ENCODE measurements at regions not wholly inside any gene's neighbourhood (a gene's known extent, or its start where the extent isn't known, plus 50 kb on each side); places are given as distances from the start of the nearest gene placed in this dataset.

DNA sequence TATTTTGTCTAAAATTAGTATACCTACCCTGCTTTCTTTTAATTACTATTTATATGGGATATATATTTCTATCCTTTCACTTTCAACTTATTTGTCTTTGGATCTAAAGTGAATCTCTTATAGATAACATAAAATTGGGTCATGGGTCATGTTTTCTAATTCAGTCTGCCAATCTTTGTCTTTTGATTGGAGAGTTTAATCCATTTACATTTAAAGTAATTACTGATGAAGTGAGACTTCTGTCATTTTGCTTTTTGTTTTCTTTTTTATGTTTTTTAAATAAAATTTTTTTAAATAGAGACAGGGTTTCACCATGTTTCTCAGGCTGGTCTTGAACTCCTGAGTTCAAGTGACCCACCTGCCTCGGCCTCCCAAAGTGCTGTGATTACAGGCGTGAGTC is 50.5 kb upstream of the PRDM1 start:
- Mint-ChIP-seq H3K4me1 (ENCODE audit: low read depth, unreplicated experiment) (no peaks in the 10 kb centered on the region), H3K27me3 (ENCODE audit: low read depth, unreplicated experiment) (no peaks in the 10 kb centered on the region), H3K4me3 (ENCODE audit: unreplicated experiment) (no peak overlapping the region), H3K36me3 (ENCODE audit: low read depth, unreplicated experiment) (no peaks in the 10 kb centered on the region), H3K27ac (ENCODE audit: unreplicated experiment) (no peak overlapping the region), H3K9me3 (ENCODE audit: unreplicated experiment) (peaks cover 26% of the 10 kb centered on the region)
- H3K9me3 ChIP-seq (ENCODE audit: insufficient read depth, low read depth, low read length) = no peaks in the 10 kb centered on the region
- H3K4me1 ChIP-seq (ENCODE audit: insufficient read depth, low read length) = no peaks in the 10 kb centered on the region
- no peaks in the 10 kb centered on the region for H3K36me3 ChIP-seq (ENCODE audit: insufficient read depth, low read length)
- FAIRE-seq = no peak
- TF ChIP-seq EZH2 (IDR thresholded peaks at IDR 0.05; ENCODE audit: insufficient read depth, low read length) (no peak), CTCF (IDR thresholded peaks at IDR 0.05; ENCODE audit: insufficient read depth, low read depth, low read length) (no peak)
- no peaks in the 10 kb centered on the region for H4K20me1 ChIP-seq (ENCODE audit: insufficient read depth, low read length)
- no peak overlapping the region for H3K27ac ChIP-seq (ENCODE audit: low read depth, low read length)
- DNase-seq (ENCODE audit: low read depth) = no peak
- H3K79me2 ChIP-seq (ENCODE audit: insufficient read depth, low read length) = no peaks in the 10 kb centered on the region
- H3K27me3 ChIP-seq (ENCODE audit: insufficient read depth, low read length) = no peaks in the 10 kb centered on the region
- H3K9ac ChIP-seq (ENCODE audit: low read length) = no peak overlapping the region
- H3K4me2 ChIP-seq (ENCODE audit: low read length) = no peak overlapping the region
- H2AFZ ChIP-seq (ENCODE audit: low read depth, low read length) = no peak overlapping the region
- H3K4me3 ChIP-seq (ENCODE audit: insufficient read depth, low read depth, low read length) = no peak overlapping the region

- TF ChIP-seq EZH2 (IDR thresholded peaks at IDR 0.05; ENCODE audit: insufficient read depth, low read length) (no peak), CTCF (IDR thresholded peaks at IDR 0.05; ENCODE audit: insufficient read depth, low read depth, low read length) (no peak)
- Histone ChIP-seq H3K4me1 (ENCODE audit: insufficient read depth, low read length) (no peaks in the 10 kb centered on the region), H3K4me3 (ENCODE audit: insufficient read depth, low read depth, low read length) (no peak overlapping the region), H3K36me3 (ENCODE audit: insufficient read depth, low read length) (no peaks in the 10 kb centered on the region), H3K27me3 (ENCODE audit: insufficient read depth, low read length) (no peaks in the 10 kb centered on the region), H2AFZ (ENCODE audit: low read depth, low read length) (no peak overlapping the region), H3K27ac (ENCODE audit: low read depth, low read length) (no peak overlapping the region), H3K4me2 (ENCODE audit: low read length) (no peak overlapping the region), H3K9me3 (ENCODE audit: insufficient read depth, low read depth, low read length) (no peaks in the 10 kb centered on the region), H3K9ac (ENCODE audit: low read length) (no peak overlapping the region), H3K79me2 (ENCODE audit: insufficient read depth, low read length) (no peaks in the 10 kb centered on the region), H4K20me1 (ENCODE audit: insufficient read depth, low read length) (no peaks in the 10 kb centered on the region)
- H3K27ac Mint-ChIP-seq (ENCODE audit: unreplicated experiment) = no peak overlapping the region
- H3K36me3 Mint-ChIP-seq (ENCODE audit: low read depth, unreplicated experiment) = no peaks in the 10 kb centered on the region
- FAIRE-seq (no peak), DNase-seq (ENCODE audit: low read depth) (no peak)
- peaks cover 22% of the 10 kb centered on the region for H3K9me3 Mint-ChIP-seq (ENCODE audit: unreplicated experiment)
- no peaks in the 10 kb centered on the region for H3K4me1 Mint-ChIP-seq (ENCODE audit: low read depth, unreplicated experiment)
- no peak overlapping the region for H3K4me3 Mint-ChIP-seq (ENCODE audit: unreplicated experiment)
- H3K27me3 Mint-ChIP-seq (ENCODE audit: low read depth, unreplicated experiment) = no peaks in the 10 kb centered on the region
Measured at GRCh38 chr6:106033806-106034205, 52.3 kb upstream of the PRDM1 start.

DNA sequence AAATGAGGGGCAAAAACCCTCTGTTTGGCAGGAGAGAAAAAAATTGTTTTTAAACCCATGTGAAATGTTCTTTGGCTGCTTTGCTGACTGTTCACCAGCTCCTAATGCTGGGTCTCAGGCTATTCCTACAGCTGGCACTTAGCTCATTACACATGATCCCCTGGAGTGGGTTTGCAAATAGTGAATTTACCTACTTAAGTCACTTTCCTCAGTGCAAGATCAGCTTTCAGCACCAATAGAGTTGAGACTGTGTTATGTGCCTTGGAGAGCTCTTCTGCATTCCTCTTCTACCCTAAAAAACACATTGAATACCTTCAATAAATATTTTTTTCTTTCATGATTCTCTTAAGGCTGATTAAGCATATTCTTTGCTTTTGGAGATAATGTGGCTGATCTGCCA is 58.4 kb upstream of the PRDM1 start:
- no peak for TF ChIP-seq CTCF (IDR thresholded peaks at IDR 0.05; ENCODE audit: insufficient read depth, low read depth, low read length)
- no peak for TF ChIP-seq EZH2 (IDR thresholded peaks at IDR 0.05; ENCODE audit: insufficient read depth, low read length)

More for the DNA sequence above, 58.4 kb upstream of the PRDM1 start:
- no peak for DNase-seq (ENCODE audit: low read depth)
- Mint-ChIP-seq H3K36me3 (ENCODE audit: low read depth, unreplicated experiment) (no peaks in the 10 kb centered on the region), H3K9me3 (ENCODE audit: unreplicated experiment) (peaks cover 2% of the 10 kb centered on the region), H3K4me1 (ENCODE audit: low read depth, unreplicated experiment) (peaks cover 8% of the 10 kb centered on the region), H3K27me3 (ENCODE audit: low read depth, unreplicated experiment) (no peaks in the 10 kb centered on the region), H3K4me3 (ENCODE audit: unreplicated experiment) (no peak overlapping the region), H3K27ac (ENCODE audit: unreplicated experiment) (no peak overlapping the region)
- no peaks in the 10 kb centered on the region for H3K79me2 ChIP-seq (ENCODE audit: insufficient read depth, low read length)
- no peak overlapping the region for H2AFZ ChIP-seq (ENCODE audit: low read depth, low read length)
- FAIRE-seq = no peak
- H3K4me2 ChIP-seq (ENCODE audit: low read length) = no peak overlapping the region
- no peaks in the 10 kb centered on the region for H3K27me3 ChIP-seq (ENCODE audit: insufficient read depth, low read length)
- H3K9me3 ChIP-seq (ENCODE audit: insufficient read depth, low read depth, low read length) = no peaks in the 10 kb centered on the region
- H4K20me1 ChIP-seq (ENCODE audit: insufficient read depth, low read length) = no peaks in the 10 kb centered on the region
- no peak overlapping the region for H3K27ac ChIP-seq (ENCODE audit: low read depth, low read length)
- H3K36me3 ChIP-seq (ENCODE audit: insufficient read depth, low read length) = no peaks in the 10 kb centered on the region
- H3K4me3 ChIP-seq (ENCODE audit: insufficient read depth, low read depth, low read length) = no peak overlapping the region
- no peak overlapping the region for H3K9ac ChIP-seq (ENCODE audit: low read length)
- H3K4me1 ChIP-seq (ENCODE audit: insufficient read depth, low read length) = no peaks in the 10 kb centered on the region
